Endothelial cell (in vitro differentiated cells): ENCODE measurements at regions not wholly inside any gene's neighbourhood (a gene's known extent, or its start where the extent isn't known, plus 50 kb on each side); places are given as distances from the start of the nearest gene placed in this dataset.

Source experiments
- DNase-seq: peaks from one replicate; pipeline ENCODE4 v3.0.0; 2021; ENCODE audit warnings: low spot score
- H3K27ac Mint-ChIP-seq: one replicate; pipeline ENCODE4 v1.8.0; 2021; ENCODE audit warnings: mixed read lengths, inconsistent platforms; ENCODE audit not compliant: unreplicated experiment
- H3K27me3 Mint-ChIP-seq: one replicate; pipeline ENCODE4 v1.8.0; 2021; ENCODE audit warnings: mild to moderate bottlenecking, moderate library complexity, mixed read lengths, inconsistent platforms; ENCODE audit not compliant: unreplicated experiment
- H3K36me3 Mint-ChIP-seq: one replicate; pipeline ENCODE4 v1.8.0; 2021; ENCODE audit warnings: mild to moderate bottlenecking, low read depth, mixed read lengths, inconsistent platforms; ENCODE audit not compliant: unreplicated experiment
- H3K4me1 Mint-ChIP-seq: one replicate; pipeline ENCODE4 v1.8.0; 2021; ENCODE audit warnings: mild to moderate bottlenecking, mixed read lengths, inconsistent platforms; ENCODE audit not compliant: unreplicated experiment
- H3K4me3 Mint-ChIP-seq: one replicate; pipeline ENCODE4 v1.8.0; 2021; ENCODE audit warnings: mild to moderate bottlenecking, mixed read lengths, inconsistent platforms; ENCODE audit not compliant: unreplicated experiment
- H3K9me3 Mint-ChIP-seq: one replicate; pipeline ENCODE4 v1.8.0; 2021; ENCODE audit warnings: mixed read lengths, inconsistent platforms; ENCODE audit not compliant: unreplicated experiment
- CTCF ChIP-seq: fragments of 200-600 bp; sonication (generic); IDR thresholded peaks from one replicate; pipeline ENCODE4 v1.5.0; 2021; ENCODE audit warnings: antibody characterized with exemption; ENCODE audit not compliant: unreplicated experiment

- Mint-ChIP-seq H3K4me1 (no peaks in the 10 kb centered on the region), H3K4me3 (no peak overlapping the region)
These were observed 77.4 kb upstream of the SPATA13 start for GRCh38 chr13:24083141-24083540.

GRCh38 chr13:24083722-24084421 lies 76.6 kb upstream of the SPATA13 start:
- TF ChIP-seq CTCF: no peak
- Mint-ChIP-seq H3K27me3 (peaks cover 2% of the 10 kb centered on the region), H3K4me1 (no peaks in the 10 kb centered on the region), H3K36me3 (no peaks in the 10 kb centered on the region), H3K9me3 (no peaks in the 10 kb centered on the region), H3K27ac (no peak overlapping the region), H3K4me3 (no peak overlapping the region)
- no peak for DNase-seq

More at GRCh38 chr13:24083141-24083540, 77.4 kb upstream of the SPATA13 start:
- DNase-seq: no peak
- no peak overlapping the region for H3K27ac Mint-ChIP-seq
- no peaks in the 10 kb centered on the region for H3K9me3 Mint-ChIP-seq
- no peaks in the 10 kb centered on the region for H3K36me3 Mint-ChIP-seq
- no peak for TF ChIP-seq CTCF
- H3K27me3 Mint-ChIP-seq: peaks cover 2% of the 10 kb centered on the region

GRCh38 chr13:24085662-24086061 lies 74.9 kb upstream of the SPATA13 start:
- Mint-ChIP-seq H3K27ac (no peak overlapping the region), H3K4me3 (no peak overlapping the region), H3K9me3 (no peaks in the 10 kb centered on the region), H3K27me3 (peaks cover 3% of the 10 kb centered on the region), H3K36me3 (no peaks in the 10 kb centered on the region), H3K4me1 (peaks cover 3% of the 10 kb centered on the region)
- DNase-seq: no peak
- no peak for TF ChIP-seq CTCF

- H3K36me3 Mint-ChIP-seq: no peaks in the 10 kb centered on the region
- no peak for DNase-seq
- peaks cover 2% of the 10 kb centered on the region for H3K27me3 Mint-ChIP-seq
- H3K27ac Mint-ChIP-seq: no peak overlapping the region
- no peak for TF ChIP-seq CTCF
- H3K9me3 Mint-ChIP-seq: no peaks in the 10 kb centered on the region
- H3K4me3 Mint-ChIP-seq: no peak overlapping the region
- H3K4me1 Mint-ChIP-seq: peaks cover 3% of the 10 kb centered on the region
These were observed 73.9 kb upstream of the SPATA13 start for GRCh38 chr13:24086642-24087041.

- no peaks in the 10 kb centered on the region for H3K9me3 Mint-ChIP-seq
- no peak for TF ChIP-seq CTCF
- no peak overlapping the region for H3K4me3 Mint-ChIP-seq
- DNase-seq: no peak
- H3K27ac Mint-ChIP-seq: no peak overlapping the region
- H3K36me3 Mint-ChIP-seq: no peaks in the 10 kb centered on the region
- peaks cover 8% of the 10 kb centered on the region for H3K4me1 Mint-ChIP-seq
- peaks cover 2% of the 10 kb centered on the region for H3K27me3 Mint-ChIP-seq
These were observed 72.8 kb upstream of the SPATA13 start for GRCh38 chr13:24087605-24088225.
